Inflammatory macrophage treated with lipopolysaccharide for 4 hours (primary cell): ENCODE measurements at regions not wholly inside any gene's neighbourhood (a gene's known extent, or its start where the extent isn't known, plus 50 kb on each side); places are given as distances from the start of the nearest gene placed in this dataset.

ENCODE experiments used
- DNase-seq: peaks from one replicate; pipeline ENCODE4 v3.0.0-alpha.2; 2020

- DNase-seq, result no peak
These were observed 70.3 kb upstream of the RAB12 start for GRCh38 chr18:8538935-8539334.

DNA sequence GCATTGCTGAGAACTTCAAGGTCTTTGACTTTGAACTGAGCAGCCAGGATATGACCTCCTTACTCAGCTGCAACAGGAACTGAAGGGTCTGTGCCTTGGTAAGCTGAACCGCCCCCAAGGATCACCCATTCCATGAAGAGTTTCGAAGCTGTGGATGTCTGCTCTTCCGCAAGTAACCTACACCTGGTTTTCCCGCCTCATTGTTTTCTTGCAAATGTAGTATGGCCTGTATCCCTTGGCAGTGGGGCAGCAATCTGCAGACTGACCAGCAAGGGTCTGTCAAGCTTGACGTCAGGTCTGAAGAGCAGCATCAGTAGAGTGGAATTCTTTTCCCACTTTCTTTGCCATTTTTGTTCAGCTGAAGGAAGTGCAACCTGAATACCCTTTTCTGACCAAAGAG lies 62.6 kb upstream of the RAB12 start:
- DNase-seq, result no peak

DNA sequence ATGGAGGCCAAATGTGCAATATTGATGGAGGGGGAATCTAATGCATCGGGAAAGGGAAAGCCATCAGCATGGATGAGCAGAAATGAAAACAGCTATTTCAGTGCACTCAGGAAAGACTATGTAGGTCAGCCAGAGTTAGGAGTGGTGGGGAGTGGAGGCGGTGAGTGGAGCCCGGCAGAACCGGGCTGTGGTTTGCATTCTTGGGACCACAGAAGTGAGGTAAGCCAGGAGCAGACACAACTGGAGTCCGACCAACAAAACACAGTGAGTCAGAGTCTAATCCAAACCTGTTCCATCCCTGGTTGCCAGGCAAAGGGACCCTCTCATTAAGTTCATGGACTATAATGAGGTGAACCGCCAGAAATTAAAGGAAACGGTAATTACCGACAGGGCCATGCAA lies 61.1 kb upstream of the RAB12 start:
- no peak for DNase-seq

DNA sequence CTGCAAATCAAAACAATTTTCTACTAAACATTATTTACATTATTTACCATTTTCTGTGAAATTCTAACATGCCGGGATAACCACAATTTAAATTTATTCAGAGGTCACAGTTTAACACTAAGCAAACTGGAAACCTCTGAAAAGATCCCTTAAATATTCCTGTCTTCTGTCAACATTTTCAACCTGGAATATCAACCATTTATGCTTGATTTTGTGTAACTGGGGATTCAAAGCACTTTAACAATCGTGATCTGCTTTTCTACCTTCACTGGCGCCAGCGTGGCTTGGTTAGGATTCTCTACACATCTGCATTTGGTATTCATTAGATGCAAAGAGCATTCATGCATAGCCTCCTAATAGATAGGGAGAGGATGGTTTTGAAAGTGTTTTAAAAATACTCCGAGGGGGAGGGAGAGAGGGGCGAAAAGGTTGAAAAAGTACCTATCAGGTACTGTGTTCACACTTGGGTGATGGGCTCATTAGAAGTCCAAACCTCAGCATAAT lies 59.9 kb upstream of the RAB12 start:
- DNase-seq, result no peak

- no peak for DNase-seq
These were observed 57.1 kb upstream of the RAB12 start for GRCh38 chr18:8552151-8552550.

DNA sequence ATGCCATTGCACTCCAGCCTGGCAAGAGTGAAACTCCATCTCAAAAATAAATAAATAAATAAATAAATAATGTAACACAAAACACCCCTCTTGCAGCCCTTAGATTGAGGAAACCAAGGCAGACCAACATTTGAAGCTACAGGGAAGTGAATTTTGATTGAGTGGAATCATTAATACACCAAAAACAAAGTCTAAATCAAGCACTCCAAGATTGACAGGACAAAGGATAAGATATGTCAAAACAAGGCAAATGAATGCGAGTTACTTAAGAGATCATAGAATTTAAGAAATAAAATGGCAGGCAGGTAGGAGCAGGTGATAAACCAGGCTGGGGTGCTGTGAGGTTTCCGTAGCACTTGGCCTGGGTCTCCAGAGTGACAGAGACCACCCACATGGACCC lies 54.9 kb upstream of the RAB12 start:
- no peak for DNase-seq

GRCh38 chr18:8556424-8556823 lies 52.8 kb upstream of the RAB12 start:
- no peak for DNase-seq
